B cell (primary cell): ENCODE measurements at regions not wholly inside any gene's neighbourhood (a gene's known extent, or its start where the extent isn't known, plus 50 kb on each side); places are given as distances from the start of the nearest gene placed in this dataset.

ENCODE experiments used
- EZH2 ChIP-seq: IDR thresholded peaks from 2 replicates; pipeline ENCODE4 v1.6.1; 2012; ENCODE audit warnings: borderline replicate concordance, low read depth, mild to moderate bottlenecking, moderate library complexity, low read length; ENCODE audit not compliant: insufficient read depth, poor library complexity, severe bottlenecking
- TF ChIP-seq, protein P1 (sequence below): fragments of 200-600 bp; IDR thresholded peaks from one replicate; pipeline ENCODE4 v1.8.0; 2022; ENCODE audit warnings: antibody characterized with exemption, mild to moderate bottlenecking

GRCh38 chr14:71179066-71179465 is 271.8 kb downstream of the PCNX1 start:
- TF ChIP-seq, protein P1, sequence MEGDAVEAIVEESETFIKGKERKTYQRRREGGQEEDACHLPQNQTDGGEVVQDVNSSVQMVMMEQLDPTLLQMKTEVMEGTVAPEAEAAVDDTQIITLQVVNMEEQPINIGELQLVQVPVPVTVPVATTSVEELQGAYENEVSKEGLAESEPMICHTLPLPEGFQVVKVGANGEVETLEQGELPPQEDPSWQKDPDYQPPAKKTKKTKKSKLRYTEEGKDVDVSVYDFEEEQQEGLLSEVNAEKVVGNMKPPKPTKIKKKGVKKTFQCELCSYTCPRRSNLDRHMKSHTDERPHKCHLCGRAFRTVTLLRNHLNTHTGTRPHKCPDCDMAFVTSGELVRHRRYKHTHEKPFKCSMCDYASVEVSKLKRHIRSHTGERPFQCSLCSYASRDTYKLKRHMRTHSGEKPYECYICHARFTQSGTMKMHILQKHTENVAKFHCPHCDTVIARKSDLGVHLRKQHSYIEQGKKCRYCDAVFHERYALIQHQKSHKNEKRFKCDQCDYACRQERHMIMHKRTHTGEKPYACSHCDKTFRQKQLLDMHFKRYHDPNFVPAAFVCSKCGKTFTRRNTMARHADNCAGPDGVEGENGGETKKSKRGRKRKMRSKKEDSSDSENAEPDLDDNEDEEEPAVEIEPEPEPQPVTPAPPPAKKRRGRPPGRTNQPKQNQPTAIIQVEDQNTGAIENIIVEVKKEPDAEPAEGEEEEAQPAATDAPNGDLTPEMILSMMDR = no peak
- TF ChIP-seq EZH2 = no peak
